Activated CD8-positive, alpha-beta memory T cell treated with anti-CD3 and anti-CD28 coated beads, Interleukin-2, amount 50 U/mL, for 24 hours (primary cell): ENCODE measurements at regions not wholly inside any gene's neighbourhood (a gene's known extent, or its start where the extent isn't known, plus 50 kb on each side); places are given as distances from the start of the nearest gene placed in this dataset.
"Not testable (repeated sequence)": the region's sequence is repeated elsewhere in the genome, so short reads cannot be mapped to it uniquely, and the experiment has no call there.

Experiments used
- DNase-seq: peaks from one replicate; pipeline ENCODE4 v3.0.0-alpha.2; 2020; ENCODE audit errors: extremely low read depth

DNA sequence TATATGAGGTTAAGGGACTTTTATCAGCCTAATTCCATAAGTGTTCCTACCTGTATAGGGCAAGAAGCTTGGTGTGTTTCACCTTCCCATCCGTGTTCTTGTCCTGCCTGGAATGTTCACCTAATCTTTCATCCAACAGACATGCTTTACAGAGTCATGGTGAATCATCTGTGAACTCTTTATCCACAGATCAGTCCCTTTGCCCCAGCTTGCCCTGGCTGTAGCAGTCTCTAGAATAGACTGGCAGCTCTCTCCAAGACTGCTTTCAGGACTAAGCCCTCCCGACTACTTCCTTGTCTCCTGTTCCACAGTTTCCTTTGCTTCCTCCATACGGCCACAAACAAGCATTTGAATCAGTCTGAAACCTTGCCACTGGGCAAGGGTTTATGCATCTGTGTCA is 177.9 kb upstream of the IL15 start:
- DNase-seq, result no peak

DNA sequence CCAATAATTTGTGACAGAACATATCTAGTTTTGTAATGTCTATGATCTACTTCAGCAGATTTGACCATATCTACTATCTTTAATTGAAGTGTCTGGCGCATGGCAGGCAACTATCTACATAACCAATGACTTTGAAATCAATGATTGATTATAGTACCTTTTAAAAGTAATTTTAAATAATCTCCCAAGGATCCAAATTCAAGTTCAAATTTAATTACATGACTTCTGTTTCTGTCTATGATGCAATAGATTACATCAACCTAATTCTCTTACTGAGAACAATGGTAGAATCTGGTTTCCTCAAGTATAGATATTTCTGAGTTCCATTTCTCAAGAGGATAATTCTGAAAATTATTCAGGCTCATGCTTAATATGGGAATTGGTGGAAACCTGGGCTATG is 177.4 kb upstream of the IL15 start:
- no peak for DNase-seq

DNA sequence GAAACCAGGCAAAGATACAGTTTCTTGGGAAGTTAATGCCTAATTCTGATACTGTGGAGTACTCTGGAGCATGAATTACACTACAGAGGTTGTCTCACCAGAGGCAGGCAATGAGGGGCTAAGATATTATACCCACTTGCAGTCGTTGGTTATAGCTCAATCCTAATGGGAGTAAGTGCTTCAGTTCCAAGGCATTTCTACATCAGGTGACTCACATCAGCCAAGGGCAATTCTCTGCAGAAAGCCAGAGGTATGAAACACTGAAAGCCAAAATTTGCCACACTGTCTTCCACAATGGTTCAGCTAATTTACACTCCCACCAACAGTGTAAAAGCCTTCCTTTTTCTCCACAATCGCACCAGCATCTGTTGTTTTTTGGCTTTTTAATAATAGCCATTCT is 174.0 kb upstream of the IL15 start:
- no peak for DNase-seq

DNA sequence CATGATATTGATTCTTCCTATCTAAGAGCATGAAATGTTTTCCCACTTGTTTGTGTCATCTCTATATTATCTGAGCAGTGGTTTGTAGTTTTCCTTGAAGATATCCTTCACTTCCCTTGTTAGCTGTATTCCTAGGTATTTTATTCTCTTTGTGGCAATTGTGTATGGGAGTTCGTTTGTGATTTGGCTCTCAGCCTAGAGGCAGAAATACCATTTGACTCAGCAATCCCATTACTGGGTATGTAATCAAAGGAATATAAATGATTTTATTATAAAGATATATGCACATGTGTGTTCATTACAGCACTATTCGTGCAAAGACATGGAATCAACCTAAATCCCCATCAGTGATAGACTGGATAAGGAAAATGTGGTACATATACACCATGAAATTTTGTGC is 172.7 kb upstream of the IL15 start:
- DNase-seq, result no peak

DNA sequence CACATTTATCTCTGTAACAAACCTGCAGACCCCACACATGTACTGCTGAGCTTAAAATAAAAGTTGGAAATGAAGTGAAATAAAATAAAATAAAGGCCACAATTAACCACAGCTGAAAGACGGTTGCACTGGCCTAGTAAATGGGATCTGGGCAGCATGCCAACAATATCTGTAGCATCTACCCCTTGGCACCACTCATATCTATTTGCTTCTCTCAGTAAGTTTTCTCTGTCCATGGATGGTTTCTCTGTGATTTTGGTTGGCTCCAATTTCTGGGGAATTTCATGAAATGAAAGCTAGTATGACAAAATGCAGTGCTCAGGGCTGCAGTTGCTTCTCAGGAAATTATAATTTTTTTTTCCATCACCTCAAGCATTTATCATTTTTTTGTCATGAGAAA is 172.0 kb upstream of the IL15 start:
- no peak for DNase-seq

DNA sequence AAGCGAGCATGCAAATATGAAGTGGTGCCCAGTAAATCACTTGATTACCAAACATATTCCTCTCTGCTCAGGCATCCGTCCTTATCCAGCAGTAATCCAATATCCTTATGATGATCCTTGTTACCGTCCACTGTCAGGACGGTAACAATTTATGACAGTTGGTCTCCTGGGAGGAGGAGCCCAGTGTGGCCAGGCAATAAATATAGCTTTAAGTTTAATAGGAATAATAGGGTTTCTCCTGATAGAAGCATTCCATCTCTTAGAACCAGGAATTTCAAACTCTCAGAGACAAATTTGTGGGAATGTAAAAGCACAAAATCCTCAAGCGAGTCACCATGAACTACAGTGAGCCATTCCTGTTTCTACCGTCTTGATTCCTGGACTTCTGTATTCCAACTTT is 171.2 kb upstream of the IL15 start:
- no peak for DNase-seq

DNA sequence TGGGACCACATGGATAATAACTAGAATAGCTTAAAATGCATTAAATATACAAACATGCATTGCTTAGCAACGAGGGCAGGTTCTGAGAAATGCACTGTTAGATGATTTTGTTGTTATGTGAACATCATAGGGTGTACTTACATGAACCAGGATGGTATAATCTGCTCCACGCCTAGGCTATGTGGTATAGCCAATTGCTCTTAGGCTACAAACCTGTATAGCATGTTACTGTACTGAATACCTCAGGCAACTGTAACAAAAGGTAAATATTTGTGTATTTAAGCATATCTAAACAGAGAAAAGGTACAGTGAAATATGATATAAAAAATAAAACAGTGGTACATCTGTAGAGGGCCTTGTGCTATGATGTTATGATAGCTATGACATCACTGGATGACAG is 169.2 kb upstream of the IL15 start:
- DNase-seq, result no peak

DNA sequence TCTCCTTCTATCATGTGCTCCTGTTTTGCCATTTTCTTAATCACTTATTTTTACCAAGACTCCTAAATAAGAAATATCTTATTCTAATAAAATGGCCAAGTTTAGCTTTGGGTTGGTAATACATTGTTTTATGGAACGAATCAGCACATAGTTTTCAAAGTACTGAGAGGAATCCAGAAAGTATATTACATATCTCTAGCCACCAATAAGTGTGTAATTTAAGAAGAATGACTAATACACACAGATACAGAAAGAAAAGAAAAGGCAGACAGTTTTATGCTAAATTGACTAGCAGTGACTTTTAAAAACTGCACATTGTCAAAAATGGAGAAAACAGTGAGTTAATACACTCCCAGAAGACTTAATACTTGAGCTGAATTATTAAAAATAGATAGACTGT is 167.0 kb upstream of the IL15 start:
- DNase-seq, result no peak

DNA sequence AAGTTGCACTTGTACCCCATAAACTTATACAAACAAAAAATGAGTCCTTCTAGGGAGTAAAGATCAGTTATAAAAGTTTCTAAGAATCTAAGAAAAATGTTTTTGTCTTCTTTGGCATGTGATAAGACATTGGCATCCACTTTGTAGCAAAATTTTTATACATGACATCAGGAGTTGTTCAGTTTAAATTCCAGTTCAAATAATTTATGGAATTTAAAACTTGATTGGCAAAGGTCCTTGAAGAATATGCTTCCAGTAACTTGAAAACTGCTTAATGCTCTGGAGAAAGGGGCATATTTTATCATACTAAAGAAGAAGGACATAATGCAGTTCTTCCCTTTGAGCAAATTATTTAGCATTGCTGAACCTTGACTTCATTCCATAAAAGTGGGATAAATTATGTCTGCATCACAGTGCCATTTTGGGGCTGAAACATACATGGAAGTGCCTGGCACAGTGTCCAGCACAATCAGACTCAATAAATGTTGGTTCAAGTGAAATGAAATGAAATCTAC is 163.3 kb upstream of the IL15 start:
- DNase-seq, result no peak

DNA sequence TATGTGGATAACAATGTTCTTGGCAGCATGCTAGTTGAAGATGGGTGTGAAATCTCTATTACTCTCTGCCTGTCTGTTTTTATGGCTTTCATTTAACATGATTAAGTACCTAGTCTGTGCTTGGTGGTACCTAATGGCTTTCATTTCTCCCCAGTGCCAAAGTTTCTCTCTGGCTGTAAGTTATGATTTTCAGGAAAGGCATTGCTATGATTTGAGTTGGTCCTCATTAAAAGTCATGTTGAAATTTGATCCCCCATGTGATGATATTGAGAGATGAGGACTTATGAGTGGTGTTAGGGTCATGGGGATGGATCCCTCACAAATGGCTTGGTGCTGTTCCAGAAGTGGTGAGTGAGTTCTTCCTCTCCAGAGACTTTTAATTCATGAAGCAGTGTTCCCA is 162.4 kb upstream of the IL15 start:
- no peak for DNase-seq

DNA sequence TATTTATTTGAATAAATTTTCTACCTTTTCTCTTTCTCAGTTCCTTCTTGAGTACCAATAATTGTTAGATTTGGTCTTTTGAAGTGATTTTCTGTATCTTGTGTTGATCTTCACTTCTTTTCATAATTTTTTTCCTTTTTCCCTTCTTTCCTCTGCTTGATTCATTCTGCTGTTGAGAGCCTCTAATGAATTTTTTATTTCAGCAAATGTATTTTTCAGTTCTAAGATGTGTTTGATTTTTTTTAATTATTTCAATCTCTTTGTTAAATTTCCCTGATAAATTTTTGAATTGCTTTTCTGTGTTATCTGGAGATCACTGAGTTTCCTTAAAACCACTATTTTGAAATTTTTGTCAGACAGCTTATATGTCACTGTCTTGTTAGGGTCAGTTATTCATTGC is 155.4 kb upstream of the IL15 start:
- no peak for DNase-seq

DNA sequence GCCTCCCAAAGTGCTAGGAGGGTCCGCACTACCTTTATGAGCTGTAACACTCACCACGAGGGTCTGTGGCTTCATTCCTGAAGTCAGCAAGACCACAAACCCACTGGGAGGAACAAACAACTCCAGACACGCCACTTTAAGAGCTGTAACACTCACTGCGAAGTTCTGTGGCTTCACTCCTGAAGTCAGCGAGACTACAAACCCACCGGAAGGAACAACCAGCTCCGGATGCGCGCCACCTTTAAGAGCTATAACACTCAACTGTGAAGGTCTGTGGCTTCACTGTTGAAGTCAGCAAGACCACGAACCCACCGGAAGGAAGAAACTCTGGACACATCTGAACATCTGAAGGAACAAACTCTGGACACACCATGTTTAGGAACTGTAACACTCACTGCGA is 152.1 kb upstream of the IL15 start:
- DNase-seq, result not testable (repeated sequence)

DNA sequence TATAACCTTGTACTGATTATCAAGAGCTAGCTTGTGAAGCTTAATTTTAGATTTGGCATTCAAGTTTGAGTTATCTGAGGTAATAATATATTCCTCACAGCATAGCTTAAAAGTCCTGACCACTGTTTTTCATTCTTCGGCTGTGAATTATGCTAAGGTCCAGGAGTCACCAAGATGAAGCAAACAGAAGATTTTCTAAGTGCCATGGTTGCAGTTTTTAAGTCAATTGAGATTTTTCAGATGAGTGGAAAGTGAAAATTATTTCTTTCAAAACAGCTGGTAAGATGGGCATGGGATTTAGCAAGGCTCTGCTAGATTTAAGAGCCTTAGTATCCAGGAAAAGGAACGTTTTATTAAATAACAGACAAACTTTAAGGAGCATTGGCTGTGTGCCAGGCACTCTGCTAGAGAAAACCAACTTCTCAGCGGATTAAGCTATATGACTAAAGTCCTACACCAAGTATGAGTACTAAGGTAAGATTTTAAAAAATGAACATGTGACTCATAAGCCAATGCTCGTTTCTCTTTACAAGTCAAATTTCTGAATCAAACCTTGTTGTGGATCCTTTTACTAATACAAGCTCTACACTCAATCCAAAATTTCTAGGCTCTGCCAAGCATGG is 149.9 kb upstream of the IL15 start:
- DNase-seq, result no peak

DNA sequence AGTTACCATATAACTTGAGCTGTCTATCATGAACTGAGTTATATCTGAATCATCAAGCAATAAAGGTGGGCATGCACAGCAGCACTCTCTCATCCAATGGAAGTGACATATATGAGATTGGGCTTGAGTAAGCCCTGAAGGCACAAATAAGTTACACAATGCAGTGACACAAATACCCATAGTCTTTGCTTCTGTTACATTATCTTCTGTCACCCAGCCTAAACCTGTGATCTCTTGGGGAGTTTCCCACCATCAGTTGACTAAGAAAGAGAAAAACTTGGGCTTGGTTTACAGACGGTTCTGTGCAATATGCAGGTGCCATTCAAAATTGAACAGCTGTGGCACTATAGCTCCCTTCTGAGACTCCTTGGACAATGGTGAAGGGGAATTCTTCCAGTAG is 138.8 kb upstream of the IL15 start:
- no peak for DNase-seq

DNA sequence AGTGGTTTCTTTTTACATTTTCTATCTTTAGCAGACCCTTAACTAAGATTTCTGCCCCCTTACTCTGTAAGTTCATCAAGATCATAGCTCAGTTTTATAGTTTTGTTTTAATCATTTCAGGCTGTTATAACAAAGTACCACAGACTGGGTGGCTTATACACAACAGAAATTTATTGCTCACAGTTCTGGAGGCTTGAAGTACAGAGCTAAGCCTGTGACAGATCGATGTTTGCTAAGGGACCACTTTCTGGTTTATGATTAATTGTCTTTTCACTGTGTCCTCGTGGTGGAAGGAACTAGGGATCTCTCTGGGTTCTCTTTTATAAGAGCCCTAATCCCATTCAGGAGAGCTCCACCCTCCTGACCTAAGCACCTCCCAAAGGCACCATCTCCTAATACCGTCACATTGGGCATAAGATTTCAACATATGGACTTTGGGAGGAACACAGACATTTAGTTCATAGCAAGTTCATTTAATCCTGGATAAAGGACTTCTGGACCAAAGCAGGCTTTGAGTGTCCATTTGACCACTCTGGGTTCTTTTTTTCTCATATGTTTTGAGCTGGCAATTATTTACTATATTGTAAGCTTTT is 137.0 kb upstream of the IL15 start:
- no peak for DNase-seq

DNA sequence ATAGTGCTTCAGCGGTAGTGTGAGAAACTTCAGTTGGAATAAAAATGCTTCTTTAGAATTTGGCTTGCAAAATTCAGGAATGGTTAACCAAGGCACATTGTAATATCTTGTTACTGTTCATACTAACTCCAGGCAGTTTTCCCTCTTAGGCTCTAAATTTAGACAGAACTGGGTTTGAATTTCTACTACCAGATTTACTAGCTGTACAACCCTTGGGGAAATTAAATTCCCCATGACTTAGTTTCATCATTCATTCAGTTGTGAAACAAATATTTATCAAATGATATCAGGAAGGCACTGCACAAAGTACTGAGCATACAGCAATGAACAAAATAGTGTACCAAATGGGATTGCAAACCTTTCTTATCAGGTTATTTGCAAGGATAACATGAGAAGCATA is 135.0 kb upstream of the IL15 start:
- DNase-seq, result no peak

DNA sequence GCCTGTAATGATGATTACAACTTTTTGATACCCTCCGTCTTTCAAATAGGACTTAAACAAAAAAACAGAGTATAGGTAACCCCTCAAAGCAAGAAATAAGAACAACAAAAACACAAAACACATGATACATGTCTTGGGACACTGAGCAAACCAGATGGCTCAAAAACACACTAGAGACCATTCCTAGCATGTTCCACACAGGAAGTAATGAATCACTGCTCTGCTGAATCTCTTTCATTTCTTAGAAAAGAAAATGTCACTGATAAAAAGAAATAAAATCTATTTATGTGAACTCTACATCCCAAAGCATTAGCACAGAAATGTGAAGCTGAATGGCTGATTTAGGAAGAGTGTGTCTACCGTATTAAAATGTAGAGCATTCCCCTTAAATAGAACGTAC is 134.5 kb upstream of the IL15 start:
- no peak for DNase-seq

DNA sequence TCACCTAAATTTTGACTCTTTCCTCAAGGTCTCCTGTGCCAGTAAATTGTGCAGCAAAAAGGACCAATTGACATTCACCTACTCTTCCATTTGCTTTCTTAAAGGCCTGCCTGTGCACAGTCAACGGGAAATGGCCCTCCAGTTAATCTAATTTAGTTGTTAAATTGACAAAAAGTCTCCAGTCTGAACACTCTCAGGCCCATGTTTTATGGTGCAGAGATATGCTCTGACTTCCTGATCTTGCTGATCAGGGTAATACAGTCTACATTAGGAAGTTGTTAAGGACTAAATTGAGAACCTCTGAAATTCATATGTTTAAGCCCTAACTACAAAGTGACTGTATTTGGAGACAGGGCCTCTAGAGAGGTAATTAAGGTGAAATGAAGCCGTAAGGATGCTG is 133.6 kb upstream of the IL15 start:
- no peak for DNase-seq

DNA sequence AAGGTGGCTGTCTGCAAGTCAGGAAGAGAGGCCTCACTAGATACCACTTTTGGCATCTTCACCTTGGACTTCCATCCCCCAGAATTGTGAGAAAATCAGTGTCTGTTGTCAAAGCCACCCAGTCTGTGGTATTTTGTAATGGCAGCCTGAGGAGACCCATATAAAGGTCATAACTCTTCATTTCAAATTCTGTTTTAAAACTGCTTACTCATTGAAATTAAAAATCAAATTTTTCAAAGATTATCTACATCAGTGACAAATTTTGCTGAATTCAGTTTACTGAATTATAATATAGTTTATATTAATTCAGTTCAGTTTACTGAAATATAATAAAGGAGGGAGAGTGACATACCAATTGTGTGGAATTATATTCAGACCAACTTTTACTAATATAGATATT is 133.1 kb upstream of the IL15 start:
- no peak for DNase-seq

DNA sequence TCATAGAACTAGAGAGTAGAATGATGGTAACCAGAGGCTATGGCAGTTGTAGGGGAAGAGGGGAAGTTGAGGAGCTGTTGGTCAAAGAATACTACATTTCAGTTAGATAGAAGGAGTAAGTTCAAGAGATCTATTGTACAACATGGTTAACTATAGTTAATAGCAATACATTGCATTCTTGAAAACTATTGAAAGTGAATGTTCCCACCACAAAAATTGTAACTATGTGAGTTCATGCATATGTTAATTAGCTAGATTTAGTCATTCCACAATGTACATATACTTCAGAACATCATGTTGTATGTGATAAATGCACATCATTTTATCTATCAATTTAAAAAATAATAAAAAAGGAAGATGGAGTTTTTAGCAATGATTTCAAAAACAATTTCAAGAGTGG is 125.3 kb upstream of the IL15 start:
- DNase-seq, result no peak

DNA sequence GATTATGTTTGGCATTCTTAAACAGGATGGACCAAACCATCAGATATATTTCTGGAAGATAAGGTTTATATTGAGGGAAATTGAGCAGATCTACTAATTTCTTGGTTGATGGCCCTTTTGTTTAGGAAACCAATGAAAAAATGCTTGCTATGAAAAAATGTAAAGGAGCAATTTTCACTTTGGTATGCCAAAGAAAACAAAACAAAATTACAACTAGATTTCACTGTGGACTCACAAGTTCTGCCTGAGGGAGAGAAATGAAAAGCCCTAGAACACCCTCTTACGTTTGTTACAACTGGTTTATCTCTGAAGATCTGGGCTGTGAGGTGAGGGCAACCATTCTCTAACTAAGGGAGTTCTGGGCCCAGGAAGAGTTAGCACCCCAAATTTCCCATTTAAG is 122.5 kb upstream of the IL15 start:
- no peak for DNase-seq

DNA sequence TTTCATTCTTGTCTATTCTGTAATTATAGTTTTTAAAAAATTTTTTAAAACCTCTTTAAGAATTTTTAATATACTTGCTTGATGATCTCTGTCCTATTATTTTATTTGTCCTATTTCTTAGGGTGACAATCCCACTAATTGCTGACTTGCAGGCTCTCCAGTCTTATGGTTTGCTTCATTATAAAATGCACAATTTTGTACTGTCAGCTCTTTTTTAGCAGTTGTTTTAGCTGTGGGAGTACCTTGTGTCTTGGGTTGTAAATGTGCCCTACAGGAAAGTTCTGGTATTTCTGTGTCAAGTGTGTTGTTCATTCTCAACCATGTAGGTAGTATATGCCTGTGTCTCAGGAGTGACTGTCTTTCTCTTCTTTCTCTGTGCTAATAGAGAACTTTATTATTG is 118.2 kb upstream of the IL15 start:
- no peak for DNase-seq

DNA sequence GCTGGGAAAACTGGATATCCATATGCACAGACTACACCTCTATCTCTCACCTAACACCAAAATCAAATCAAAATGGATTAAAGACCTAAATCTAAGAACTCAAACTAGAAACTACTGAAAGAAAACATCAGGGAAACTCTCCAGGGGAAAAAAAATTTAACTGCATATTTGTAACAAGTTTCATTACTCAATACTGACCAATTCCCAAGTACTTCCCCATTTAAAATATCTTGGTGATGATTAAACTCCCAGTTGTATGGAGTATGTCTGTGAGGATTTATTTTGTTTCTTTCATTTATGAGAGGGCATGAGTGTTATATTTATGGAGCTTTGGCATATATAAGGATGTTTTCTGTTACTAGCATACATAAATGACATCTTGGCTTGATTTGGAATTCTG is 112.3 kb upstream of the IL15 start:
- DNase-seq, result no peak

DNA sequence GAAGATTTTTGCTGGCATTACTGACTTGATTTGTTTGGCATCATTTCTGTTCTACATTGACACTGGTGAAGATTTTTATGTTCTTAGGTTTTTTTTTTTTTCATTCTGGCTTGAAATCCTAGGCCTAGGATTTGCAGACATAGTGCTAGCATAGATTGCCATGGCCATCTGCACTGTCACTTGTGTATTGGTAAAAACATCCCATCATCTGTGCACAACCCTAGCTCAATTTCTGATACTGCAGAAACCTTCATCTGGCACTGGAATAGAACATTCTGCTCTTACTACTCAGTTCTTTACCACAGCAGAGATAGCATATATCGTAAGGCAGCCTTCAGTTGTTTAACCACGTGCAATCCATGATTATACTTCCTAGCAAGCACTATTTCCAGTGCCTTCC is 111.5 kb upstream of the IL15 start:
- DNase-seq, result no peak
